DND-41 (cell line): ENCODE measurements at regions not wholly inside any gene's neighbourhood (a gene's known extent, or its start where the extent isn't known, plus 50 kb on each side); places are given as distances from the start of the nearest gene placed in this dataset.
A peak's percentile ranks its signal among the peaks of the same experiment; 100 is the strongest.

ENCODE experiments used
- ATAC-seq: fragments of 200-7000 bp; cut with Tn5 transposase; 3 replicates; pipeline ENCODE4 v1.9.1; 2021; ENCODE audit warnings: low read depth; ENCODE audit not compliant: insufficient read depth
- DNase-seq: peaks from one replicate; pipeline ENCODE4 v3.0.0-alpha.2; 2020
- H2AFZ ChIP-seq: 2 replicates; pipeline ENCODE4 v1.6.0; 2012; ENCODE audit warnings: low read depth, low read length
- H3K27ac ChIP-seq: 2 replicates; pipeline ENCODE4 v1.5.1; 2012; ENCODE audit warnings: low read length, inconsistent platforms
- H3K27me3 ChIP-seq: fragments of 200-600 bp; sonication (generic); 2 replicates; pipeline ENCODE4 v1.6.0; 2012; ENCODE audit warnings: low read length, mild to moderate bottlenecking, inconsistent platforms; ENCODE audit not compliant: insufficient read depth, poor library complexity
- H3K36me3 ChIP-seq: 2 replicates; pipeline ENCODE4 v1.5.1; 2012; ENCODE audit warnings: low read length, inconsistent platforms; ENCODE audit not compliant: insufficient read depth
- H3K4me1 ChIP-seq: 2 replicates; pipeline ENCODE4 v1.5.1; 2012; ENCODE audit warnings: mild to moderate bottlenecking, low read length; ENCODE audit not compliant: insufficient read depth
- H3K4me2 ChIP-seq: 2 replicates; pipeline ENCODE4 v1.6.0; 2012; ENCODE audit warnings: mild to moderate bottlenecking, moderate library complexity, low read length, inconsistent platforms; ENCODE audit not compliant: insufficient read depth
- H3K4me3 ChIP-seq, 2 experiments: fragments of 200-600 bp in 1 of 2; shearing (Covaris generic) in 1 of 2; 2 replicates each; pipeline ENCODE4 v1.5.1; 2012 to 2016; ENCODE audit warnings: inconsistent platforms in 2 of 2, low read length in 2 of 2, mild to moderate bottlenecking in 2 of 2, low read depth in 1 of 2, moderate library complexity in 1 of 2
- H3K79me2 ChIP-seq: 2 replicates; pipeline ENCODE4 v1.6.0; 2012; ENCODE audit warnings: low read length, inconsistent platforms; ENCODE audit not compliant: insufficient read depth
- H3K9ac ChIP-seq: 2 replicates; pipeline ENCODE4 v1.6.0; 2012; ENCODE audit warnings: low read depth, mild to moderate bottlenecking, inconsistent platforms, low read length, moderate library complexity
- H3K9me3 ChIP-seq: 2 replicates; pipeline ENCODE4 v1.5.1; 2012; ENCODE audit warnings: low read length, moderate library complexity, mild to moderate bottlenecking, inconsistent platforms; ENCODE audit not compliant: insufficient read depth, severe bottlenecking
- H4K20me1 ChIP-seq: 2 replicates; pipeline ENCODE4 v1.6.0; 2012; ENCODE audit warnings: low read length; ENCODE audit not compliant: insufficient read depth
- CTCF ChIP-seq: IDR thresholded peaks from 2 replicates; pipeline ENCODE4 v1.5.1; 2012; ENCODE audit warnings: borderline replicate concordance, low read length, moderate library complexity, mild to moderate bottlenecking; ENCODE audit not compliant: poor library complexity, severe bottlenecking; ENCODE audit errors: extremely low read depth
- EZH2 ChIP-seq: IDR thresholded peaks from 3 replicates; pipeline ENCODE4 v1.6.1; 2012; ENCODE audit warnings: borderline replicate concordance, low read depth, mild to moderate bottlenecking, moderate library complexity, low read length, inconsistent platforms; ENCODE audit not compliant: severe bottlenecking

GRCh38 chr7:108643136-108643535 is 73.5 kb downstream of the DNAJB9 start:
- no peak for DNase-seq

GRCh38 chr7:108648989-108649388 is 79.3 kb downstream of the DNAJB9 start:
- no peak overlapping the region for H3K4me2 ChIP-seq
- H3K79me2 ChIP-seq: no peaks in the 10 kb centered on the region
- no peaks in the 10 kb centered on the region for H4K20me1 ChIP-seq
- H3K36me3 ChIP-seq: no peaks in the 10 kb centered on the region
- ATAC-seq (no peak), DNase-seq (no peak)
- H3K4me3 ChIP-seq: no peak overlapping the region
- no peaks in the 10 kb centered on the region for H3K27me3 ChIP-seq
- no peak overlapping the region for H3K9ac ChIP-seq
- no peaks in the 10 kb centered on the region for H3K4me1 ChIP-seq
- no peak overlapping the region for H3K27ac ChIP-seq
- H2AFZ ChIP-seq: no peak overlapping the region
- no peak for TF ChIP-seq CTCF
- TF ChIP-seq EZH2: no peak
- no peaks in the 10 kb centered on the region for H3K9me3 ChIP-seq

More at GRCh38 chr7:108643136-108643535, 73.5 kb downstream of the DNAJB9 start:
- no peak overlapping the region for H3K9ac ChIP-seq
- H3K9me3 ChIP-seq: no peaks in the 10 kb centered on the region
- H3K27ac ChIP-seq: no peak overlapping the region
- no peaks in the 10 kb centered on the region for H3K27me3 ChIP-seq
- no peaks in the 10 kb centered on the region for H3K79me2 ChIP-seq
- no peaks in the 10 kb centered on the region for H4K20me1 ChIP-seq
- TF ChIP-seq EZH2 (no peak), CTCF (peak; percentile 45)
- H3K36me3 ChIP-seq: no peaks in the 10 kb centered on the region
- H3K4me1 ChIP-seq: no peaks in the 10 kb centered on the region
- no peak overlapping the region for H3K4me2 ChIP-seq
- no peak overlapping the region for H3K4me3 ChIP-seq
- no peak overlapping the region for H2AFZ ChIP-seq
- ATAC-seq: no peak

GRCh38 chr7:108650467-108650866 is 80.8 kb downstream of the DNAJB9 start:
- DNase-seq: no peak
- no peaks in the 10 kb centered on the region for H3K4me1 ChIP-seq
- H4K20me1 ChIP-seq: no peaks in the 10 kb centered on the region
- no peak overlapping the region for H3K4me3 ChIP-seq
- no peaks in the 10 kb centered on the region for H3K79me2 ChIP-seq
- no peak for TF ChIP-seq EZH2
- no peak for TF ChIP-seq CTCF
- no peak overlapping the region for H2AFZ ChIP-seq
- no peak for ATAC-seq
- no peaks in the 10 kb centered on the region for H3K36me3 ChIP-seq
- no peaks in the 10 kb centered on the region for H3K27me3 ChIP-seq
- no peak overlapping the region for H3K9ac ChIP-seq
- no peak overlapping the region for H3K4me2 ChIP-seq
- no peak overlapping the region for H3K27ac ChIP-seq
- H3K9me3 ChIP-seq: no peaks in the 10 kb centered on the region

DNA sequence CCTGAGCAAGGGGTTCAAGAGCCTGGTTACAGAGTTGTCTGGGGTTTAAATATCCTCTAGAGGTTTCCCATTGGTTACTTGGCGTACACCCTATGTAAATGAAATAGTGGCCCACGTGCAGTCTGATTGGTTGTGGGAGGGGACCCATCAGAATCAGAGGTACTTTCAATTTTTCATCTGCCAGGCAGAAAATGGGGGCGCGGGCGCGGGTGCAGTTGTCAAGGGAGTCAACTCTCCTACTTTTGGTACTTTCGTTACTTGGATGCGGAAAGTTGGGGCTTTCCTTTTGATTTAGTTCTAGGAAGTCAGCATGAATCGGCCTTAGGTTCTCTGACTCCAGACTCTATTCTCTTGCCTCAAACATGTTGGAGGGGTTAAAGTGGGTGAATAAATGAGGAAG is 83.2 kb downstream of the DNAJB9 start:
- H3K9ac ChIP-seq: no peak overlapping the region
- H3K27me3 ChIP-seq: no peaks in the 10 kb centered on the region
- no peak for DNase-seq
- no peaks in the 10 kb centered on the region for H3K4me1 ChIP-seq
- no peaks in the 10 kb centered on the region for H3K36me3 ChIP-seq
- ATAC-seq: no peak
- H4K20me1 ChIP-seq: no peaks in the 10 kb centered on the region
- no peak overlapping the region for H3K4me2 ChIP-seq
- no peak overlapping the region for H2AFZ ChIP-seq
- H3K9me3 ChIP-seq: no peaks in the 10 kb centered on the region
- no peak overlapping the region for H3K27ac ChIP-seq
- no peak overlapping the region for H3K4me3 ChIP-seq
- no peaks in the 10 kb centered on the region for H3K79me2 ChIP-seq
- TF ChIP-seq CTCF: no peak
- TF ChIP-seq EZH2: no peak
